Colonic mucosa (tissue), 4 donors: ENCODE measurements at regions not wholly inside any gene's neighbourhood (a gene's known extent, or its start where the extent isn't known, plus 50 kb on each side); places are given as distances from the start of the nearest gene placed in this dataset.

Experiments
- DNase-seq: peaks from one replicate; pipeline ENCODE4 v3.0.0-alpha.2; 2020
- H3K27ac ChIP-seq: fragments of 200-600 bp; one replicate; pipeline ENCODE4 v1.8.0; 2021
- H3K27me3 ChIP-seq: fragments of 200-600 bp; one replicate; pipeline ENCODE4 v1.8.0; 2021
- H3K36me3 ChIP-seq: fragments of 200-600 bp; one replicate; pipeline ENCODE4 v1.8.0; 2021
- H3K4me1 ChIP-seq: fragments of 200-600 bp; one replicate; pipeline ENCODE4 v1.8.0; 2021; ENCODE audit warnings: mild to moderate bottlenecking
- H3K4me3 ChIP-seq: fragments of 200-600 bp; one replicate; pipeline ENCODE4 v1.8.0; 2021
- H3K9ac ChIP-seq, 2 donors: one replicate each; pipeline ENCODE4 v1.7.0; 2013; ENCODE audit warnings: control low read depth in 2 of 2, low read depth in 2 of 2, low read length in 2 of 2
- H3K9me3 ChIP-seq: fragments of 200-600 bp; one replicate; pipeline ENCODE4 v1.8.0; 2021
- CTCF ChIP-seq: fragments of 200-600 bp; IDR thresholded peaks from one replicate; pipeline ENCODE4 v1.8.0; 2022; ENCODE audit warnings: antibody characterized with exemption, mild to moderate bottlenecking
- intact Hi-C: fragments of 100-400 bp; cut with DNase I; formaldehyde crosslinking; loops from one replicate; pipeline ENCODE4 v1.14.1; 2022
- donor health status: healthy.
- donor health status: DM: no; HTN: no; CAD: no.
- donor health status: DM: no; HTN: no; CAD: no.

DNA sequence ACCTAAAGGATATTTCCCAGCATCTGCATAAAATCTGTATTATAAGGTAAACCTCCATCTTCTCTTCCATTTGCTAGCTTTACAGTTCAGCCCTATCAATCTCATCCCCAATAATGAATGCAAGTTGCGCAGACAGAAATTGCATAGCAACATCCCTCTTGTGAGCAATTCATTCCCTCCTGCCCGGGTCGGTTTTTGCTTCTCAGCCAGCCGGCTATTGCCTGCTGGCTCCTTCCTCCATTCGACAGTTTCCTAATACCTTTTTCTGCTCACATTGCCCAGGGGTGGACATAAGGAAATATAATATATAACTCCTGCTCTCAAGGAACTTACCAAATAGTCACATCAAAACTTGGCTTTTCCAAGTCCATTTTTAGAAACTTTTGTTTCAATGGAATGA lies 125.2 kb downstream of the FGF9 start:
- DNase-seq: no peak
- no peaks in the 10 kb centered on the region for H3K4me1 ChIP-seq
- no peak for TF ChIP-seq CTCF

GRCh38 chr13:21796775-21797514 lies 126.1 kb downstream of the FGF9 start:
- Histone ChIP-seq H3K9me3 (no peaks in the 10 kb centered on the region), H3K4me1 (no peaks in the 10 kb centered on the region), H3K9ac (no peak overlapping the region), H3K27ac (no peak overlapping the region), H3K4me3 (no peak overlapping the region), H3K27me3 (no peaks in the 10 kb centered on the region), H3K36me3 (no peaks in the 10 kb centered on the region)
- intact Hi-C loops: no loop called here
- no peak for TF ChIP-seq CTCF
- DNase-seq: no peak

More for the DNA sequence above, 125.2 kb downstream of the FGF9 start:
- H3K27ac ChIP-seq: no peak overlapping the region
- H3K36me3 ChIP-seq: no peaks in the 10 kb centered on the region
- H3K9ac ChIP-seq: no peak overlapping the region
- intact Hi-C loops: no loop called here
- no peaks in the 10 kb centered on the region for H3K27me3 ChIP-seq
- H3K4me3 ChIP-seq: no peak overlapping the region
- H3K9me3 ChIP-seq: no peaks in the 10 kb centered on the region

DNA sequence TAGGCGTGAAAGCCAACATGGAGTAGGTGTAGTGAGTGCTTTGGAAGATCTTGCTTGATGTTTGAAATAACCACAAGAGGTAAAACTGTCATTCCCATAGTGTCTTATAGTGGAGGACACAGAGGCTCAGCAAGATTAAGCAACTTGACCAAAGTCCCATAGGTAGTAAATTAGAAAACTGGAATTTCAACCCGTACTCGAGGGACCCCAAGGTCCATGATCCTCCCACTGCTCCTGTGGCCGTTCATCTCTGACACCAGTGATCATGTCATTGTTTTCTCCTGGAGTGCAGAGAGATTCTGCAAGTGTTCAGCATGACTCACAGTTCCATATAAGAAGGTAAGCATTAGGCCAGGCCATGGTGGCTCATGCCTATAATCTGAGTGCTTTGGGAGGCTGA lies 126.9 kb downstream of the FGF9 start:
- no peak overlapping the region for H3K27ac ChIP-seq
- H3K4me1 ChIP-seq: no peaks in the 10 kb centered on the region
- H3K36me3 ChIP-seq: no peaks in the 10 kb centered on the region
- no peak overlapping the region for H3K9ac ChIP-seq
- H3K27me3 ChIP-seq: no peaks in the 10 kb centered on the region
- intact Hi-C loops: no loop called here
- no peak for DNase-seq
- H3K4me3 ChIP-seq: no peak overlapping the region
- TF ChIP-seq CTCF: no peak
- H3K9me3 ChIP-seq: no peaks in the 10 kb centered on the region

- intact Hi-C loops: no loop called here
These were observed 127.3 kb downstream of the FGF9 start for GRCh38 chr13:21798181-21798580.

DNA sequence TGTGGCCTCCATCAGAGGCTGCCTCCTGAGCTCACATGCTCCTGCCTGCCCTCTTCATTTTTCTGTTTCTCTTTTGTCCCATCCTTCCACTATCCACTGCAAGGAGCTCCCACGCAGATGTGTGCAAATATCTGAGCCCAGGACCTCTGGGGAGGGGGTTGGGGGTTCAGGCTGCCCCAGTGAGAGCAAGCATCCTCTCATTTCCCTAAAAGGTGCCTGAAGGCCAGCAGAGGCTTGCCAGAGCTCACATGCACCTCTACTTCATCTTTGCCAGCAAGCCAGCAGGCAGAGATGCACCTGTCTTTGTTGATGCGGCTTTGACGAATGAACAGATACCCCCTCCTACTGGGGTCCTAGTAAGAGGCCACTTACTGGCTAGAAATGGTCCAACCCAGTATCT lies 128.8 kb downstream of the FGF9 start:
- H3K27me3 ChIP-seq: no peaks in the 10 kb centered on the region
- H3K27ac ChIP-seq: no peak overlapping the region
- H3K9ac ChIP-seq: no peak overlapping the region
- no peak for DNase-seq
- TF ChIP-seq CTCF: no peak
- no peaks in the 10 kb centered on the region for H3K36me3 ChIP-seq
- H3K9me3 ChIP-seq: no peaks in the 10 kb centered on the region
- intact Hi-C loops: no loop called here
- no peak overlapping the region for H3K4me3 ChIP-seq
- no peaks in the 10 kb centered on the region for H3K4me1 ChIP-seq

More at GRCh38 chr13:21798181-21798580, 127.3 kb downstream of the FGF9 start:
- H3K27me3 ChIP-seq: no peaks in the 10 kb centered on the region
- no peak overlapping the region for H3K27ac ChIP-seq
- H3K36me3 ChIP-seq: no peaks in the 10 kb centered on the region
- DNase-seq: no peak
- H3K4me3 ChIP-seq: no peak overlapping the region
- H3K9ac ChIP-seq: no peak overlapping the region
- H3K4me1 ChIP-seq: no peaks in the 10 kb centered on the region
- no peaks in the 10 kb centered on the region for H3K9me3 ChIP-seq
- no peak for TF ChIP-seq CTCF
